ENCODE measurements at regions not wholly inside any gene's neighbourhood (a gene's known extent, or its start where the extent isn't known, plus 50 kb on each side); places are given as distances from the start of the nearest gene placed in this dataset.

DNA sequence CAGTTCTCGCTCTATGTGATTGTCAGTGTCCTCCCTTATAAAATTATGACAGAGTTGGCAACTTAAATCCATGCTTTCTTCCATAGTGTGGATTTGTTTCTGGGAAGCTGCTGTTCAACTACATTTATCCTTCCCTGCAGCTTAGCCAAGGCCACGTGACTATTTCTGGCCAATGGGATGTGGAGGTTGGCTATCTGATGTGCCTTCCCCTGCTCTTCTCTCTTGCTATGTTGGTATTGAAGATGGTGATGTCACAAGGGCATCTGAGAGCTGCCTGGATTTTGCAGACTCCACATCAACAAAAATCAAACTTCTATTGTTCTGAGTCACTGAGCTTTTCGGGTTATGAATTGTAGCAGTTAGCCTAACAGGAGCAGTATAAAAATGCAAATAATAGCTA is 164.9 kb upstream of the RHOBTB1 start:
- TF ChIP-seq, protein P1, sequence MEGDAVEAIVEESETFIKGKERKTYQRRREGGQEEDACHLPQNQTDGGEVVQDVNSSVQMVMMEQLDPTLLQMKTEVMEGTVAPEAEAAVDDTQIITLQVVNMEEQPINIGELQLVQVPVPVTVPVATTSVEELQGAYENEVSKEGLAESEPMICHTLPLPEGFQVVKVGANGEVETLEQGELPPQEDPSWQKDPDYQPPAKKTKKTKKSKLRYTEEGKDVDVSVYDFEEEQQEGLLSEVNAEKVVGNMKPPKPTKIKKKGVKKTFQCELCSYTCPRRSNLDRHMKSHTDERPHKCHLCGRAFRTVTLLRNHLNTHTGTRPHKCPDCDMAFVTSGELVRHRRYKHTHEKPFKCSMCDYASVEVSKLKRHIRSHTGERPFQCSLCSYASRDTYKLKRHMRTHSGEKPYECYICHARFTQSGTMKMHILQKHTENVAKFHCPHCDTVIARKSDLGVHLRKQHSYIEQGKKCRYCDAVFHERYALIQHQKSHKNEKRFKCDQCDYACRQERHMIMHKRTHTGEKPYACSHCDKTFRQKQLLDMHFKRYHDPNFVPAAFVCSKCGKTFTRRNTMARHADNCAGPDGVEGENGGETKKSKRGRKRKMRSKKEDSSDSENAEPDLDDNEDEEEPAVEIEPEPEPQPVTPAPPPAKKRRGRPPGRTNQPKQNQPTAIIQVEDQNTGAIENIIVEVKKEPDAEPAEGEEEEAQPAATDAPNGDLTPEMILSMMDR (IDR thresholded peaks at IDR 0.05; ENCODE audit: poor library complexity): no peak
- TF ChIP-seq EZH2 (IDR thresholded peaks at IDR 0.05; ENCODE audit: borderline replicate concordance) (no peak), EZH2phosphoT487 (IDR thresholded peaks at IDR 0.05; ENCODE audit: low read depth, severe bottlenecking, unreplicated experiment) (no peak)
